ENCODE measurements at regions not wholly inside any gene's neighbourhood (a gene's known extent, or its start where the extent isn't known, plus 50 kb on each side); places are given as distances from the start of the nearest gene placed in this dataset.
"Not testable (repeated sequence)": the region's sequence is repeated elsewhere in the genome, so short reads cannot be mapped to it uniquely, and the experiment has no call there.

DNA sequence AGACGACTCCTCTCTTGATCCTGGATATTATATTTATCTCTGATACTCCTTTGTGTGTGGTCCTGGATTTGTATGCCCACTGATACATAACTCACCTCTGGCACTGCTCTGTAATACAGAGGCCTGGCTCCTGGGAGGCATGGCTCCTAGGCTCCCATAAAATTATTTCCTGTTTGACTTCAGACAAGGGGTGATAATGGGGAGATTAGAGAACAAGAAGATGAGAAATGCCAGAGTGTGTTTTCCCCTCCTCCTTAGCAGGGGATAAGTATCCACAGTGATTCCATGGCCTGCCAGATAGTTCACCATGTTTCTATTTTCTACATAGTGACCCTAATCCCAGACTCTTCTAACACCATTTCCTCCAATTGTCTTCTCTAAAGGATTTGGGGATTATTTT, 165.7 kb upstream of the PLSCR5 start:
- DNase-seq (ENCODE audit: low read depth, low spot score): no peak

GRCh38 chr3:146770301-146770700, 165.2 kb upstream of the PLSCR5 start:
- no peak for DNase-seq (ENCODE audit: low read depth, low spot score)

- no peak for DNase-seq (ENCODE audit: low read depth, low spot score)
Measured at GRCh38 chr3:146757759-146758158, 152.6 kb upstream of the PLSCR5 start.

DNA sequence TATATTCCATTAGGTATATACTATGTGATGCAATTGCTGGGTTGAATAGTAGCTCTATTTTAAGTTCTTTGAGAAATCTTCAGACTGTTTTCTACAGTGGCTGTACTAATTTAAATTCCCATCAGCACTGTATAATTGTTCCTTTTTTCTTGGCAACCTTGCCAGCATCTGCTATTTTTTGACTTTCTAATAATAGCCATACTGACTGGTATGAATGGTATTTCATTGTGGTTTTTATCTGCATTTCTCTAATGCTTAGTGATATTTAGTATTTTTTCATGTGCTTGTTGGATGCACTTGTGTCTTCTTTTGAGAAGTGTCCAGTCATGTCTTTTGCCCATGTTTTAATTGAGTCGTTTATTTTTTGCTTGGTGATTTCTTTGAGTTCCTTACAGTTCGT, 145.1 kb upstream of the PLSCR5 start:
- no peak for DNase-seq (ENCODE audit: low read depth, low spot score)

GRCh38 chr3:146747928-146748327, 142.8 kb upstream of the PLSCR5 start:
- no peak for DNase-seq (ENCODE audit: low read depth, low spot score)

- no peak for DNase-seq (ENCODE audit: low read depth, low spot score)
Measured at GRCh38 chr3:146747051-146747450, 141.9 kb upstream of the PLSCR5 start.

GRCh38 chr3:146746190-146746589, 141.0 kb upstream of the PLSCR5 start:
- no peak for DNase-seq (ENCODE audit: low read depth, low spot score)

DNA sequence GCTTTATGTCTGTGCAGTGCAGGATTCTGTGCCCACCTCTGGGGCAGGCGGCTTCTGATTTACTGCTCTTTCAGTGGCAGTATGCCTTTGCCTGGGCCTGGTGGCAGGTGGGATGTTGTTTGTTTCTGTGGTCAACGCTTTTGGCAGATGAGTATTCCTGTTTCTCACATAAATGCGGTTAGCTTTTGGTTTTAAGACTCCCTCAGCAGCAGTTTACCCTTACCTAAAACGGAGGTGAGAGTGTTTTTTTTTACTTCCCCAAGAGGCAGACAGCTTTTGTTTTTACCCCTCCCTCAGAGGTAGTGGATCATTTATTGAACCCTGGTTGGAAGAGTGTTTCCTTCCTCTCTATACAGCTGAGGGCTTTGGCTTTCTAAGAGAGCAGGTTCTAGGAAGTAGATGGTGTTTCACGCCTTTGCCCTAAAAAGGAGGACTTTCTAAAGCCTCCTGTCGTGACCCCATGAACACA, 134.1 kb upstream of the PLSCR5 start:
- no peak for DNase-seq (ENCODE audit: low read depth, low spot score)

GRCh38 chr3:146732325-146732724, 127.2 kb upstream of the PLSCR5 start:
- no peak for DNase-seq (ENCODE audit: low read depth, low spot score)

- no peak for DNase-seq (ENCODE audit: low read depth, low spot score)
Measured at GRCh38 chr3:146715170-146715569, 110.0 kb upstream of the PLSCR5 start.

- no peak for DNase-seq (ENCODE audit: low read depth, low spot score)
Measured at GRCh38 chr3:146712806-146713205, 107.7 kb upstream of the PLSCR5 start.

GRCh38 chr3:146709969-146710368, 104.8 kb upstream of the PLSCR5 start:
- no peak for DNase-seq (ENCODE audit: low read depth, low spot score)

DNA sequence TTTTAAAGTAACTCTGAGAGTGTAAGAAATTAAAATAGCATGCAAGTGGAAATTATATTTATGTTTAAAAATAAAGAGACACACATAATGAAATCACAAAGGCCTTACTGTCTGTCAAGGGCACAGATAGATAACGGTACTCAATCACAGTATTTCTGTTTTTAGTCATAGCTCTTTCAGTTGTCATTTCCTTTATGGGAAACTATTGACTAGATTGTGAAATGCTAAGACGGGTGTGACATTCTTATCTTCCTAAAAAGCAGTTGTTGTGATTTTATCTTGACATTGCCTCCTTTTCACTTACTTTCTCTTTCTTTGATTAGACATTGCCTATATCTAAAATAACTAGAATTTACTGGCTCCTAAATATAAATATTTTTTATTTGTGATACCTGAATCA, 100.1 kb upstream of the PLSCR5 start:
- no peak for DNase-seq (ENCODE audit: low read depth, low spot score)

- DNase-seq (ENCODE audit: low read depth, low spot score): no peak
Measured at GRCh38 chr3:146702237-146702636, 97.1 kb upstream of the PLSCR5 start.

GRCh38 chr3:146701246-146701645, 96.1 kb upstream of the PLSCR5 start:
- no peak for DNase-seq (ENCODE audit: low read depth, low spot score)

GRCh38 chr3:146700025-146700424, 94.9 kb upstream of the PLSCR5 start:
- DNase-seq (ENCODE audit: low read depth, low spot score): not testable (repeated sequence)

DNA sequence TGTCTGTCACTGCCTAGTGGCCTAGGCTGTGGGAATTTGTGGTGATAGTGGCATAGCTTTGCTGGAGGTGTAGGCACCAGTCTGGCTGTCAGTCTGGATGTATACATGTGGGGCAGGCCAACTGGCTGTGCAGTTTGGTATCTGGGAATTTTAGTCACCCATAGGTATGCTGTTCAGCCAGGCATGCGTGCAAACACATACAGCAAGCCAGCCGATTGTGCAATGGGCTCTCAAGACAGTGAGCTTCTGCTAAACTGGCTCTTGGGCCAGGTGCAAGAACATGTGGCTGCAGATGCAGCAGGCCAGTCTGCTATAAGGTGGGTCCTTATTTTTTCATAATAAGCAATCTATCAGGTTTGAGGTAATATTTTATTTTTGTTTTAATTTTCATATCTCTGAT, 87.1 kb upstream of the PLSCR5 start:
- no peak for DNase-seq (ENCODE audit: low read depth, low spot score)

DNA sequence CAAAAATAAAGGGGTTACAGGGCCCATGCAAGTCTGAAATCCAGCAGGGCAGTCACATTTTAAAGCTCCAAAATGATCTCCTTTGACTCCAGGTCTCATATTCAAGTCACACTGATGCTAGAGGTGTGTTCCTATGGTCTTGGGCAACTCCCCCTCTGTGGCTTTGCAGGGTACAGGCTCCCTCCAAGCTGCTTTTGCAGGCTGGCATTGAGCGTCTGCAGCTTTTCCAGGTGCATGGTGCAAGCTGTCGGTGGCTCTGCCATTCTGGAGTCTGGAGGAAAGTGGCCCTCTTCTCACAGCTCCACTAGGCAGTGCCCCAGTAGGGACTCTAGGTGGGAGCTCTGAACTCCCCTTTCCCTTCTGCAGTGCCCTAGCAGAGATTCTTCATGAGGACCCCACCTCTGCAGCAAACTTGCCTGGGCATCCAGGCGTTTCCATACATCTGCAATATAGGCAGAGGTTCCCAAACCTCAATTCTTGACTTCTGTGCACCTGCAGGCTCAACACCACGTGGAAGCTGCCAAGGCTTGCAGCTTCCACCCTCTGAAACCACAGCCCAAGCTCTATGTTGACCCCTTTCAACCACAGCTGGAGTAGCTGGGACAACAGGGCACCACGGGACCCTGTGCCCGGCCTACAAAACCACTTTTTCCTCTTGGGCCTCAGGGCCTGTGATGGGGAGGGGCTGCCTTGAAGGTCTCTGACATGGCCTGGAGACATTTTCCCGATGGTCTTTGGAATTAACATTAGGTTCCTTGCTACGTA, 80.1 kb upstream of the PLSCR5 start:
- no peak for DNase-seq (ENCODE audit: low read depth, low spot score)

GRCh38 chr3:146682171-146682570, 77.0 kb upstream of the PLSCR5 start:
- DNase-seq (ENCODE audit: low read depth, low spot score): no peak

DNA sequence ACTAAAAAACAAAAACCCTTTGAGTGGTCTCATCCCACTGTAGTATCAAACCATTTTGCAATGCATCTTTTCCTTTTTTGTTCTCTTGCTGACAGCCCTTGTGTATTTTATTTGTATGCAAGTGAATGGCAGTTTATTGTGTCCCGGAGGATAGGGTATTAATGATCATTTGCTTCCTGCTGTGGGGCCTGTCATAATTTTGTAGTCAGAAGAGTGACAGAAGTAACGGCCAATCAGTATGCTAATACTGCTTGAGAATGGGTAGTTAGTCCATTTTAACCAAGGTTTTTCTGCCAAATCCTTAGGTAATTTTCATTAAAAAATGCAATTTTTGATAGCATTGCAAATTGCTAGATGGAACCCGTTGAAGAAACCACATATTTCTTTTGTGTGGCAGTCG, 75.5 kb upstream of the PLSCR5 start:
- no peak for DNase-seq (ENCODE audit: low read depth, low spot score)

DNA sequence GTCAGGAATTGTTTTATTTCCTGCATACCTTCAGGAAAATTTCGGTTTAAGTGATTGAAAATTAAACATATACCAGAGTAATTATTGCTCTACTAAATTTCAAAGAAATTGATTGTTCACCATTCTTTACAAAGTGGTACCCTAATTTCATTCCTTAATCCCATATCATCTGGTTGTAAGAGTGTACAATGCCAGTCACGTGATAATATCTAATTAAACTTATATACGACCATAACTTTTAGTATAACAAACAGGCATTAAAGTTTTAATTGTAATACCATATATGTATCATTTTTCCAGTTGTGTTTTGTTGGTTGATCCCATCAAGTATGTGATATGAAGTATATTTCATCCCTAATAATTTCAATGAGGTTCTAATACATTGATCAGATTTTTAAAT, 74.8 kb upstream of the PLSCR5 start:
- no peak for DNase-seq (ENCODE audit: low read depth, low spot score)

- no peak for DNase-seq (ENCODE audit: low read depth, low spot score)
Measured at GRCh38 chr3:146679191-146679590, 74.0 kb upstream of the PLSCR5 start.

- DNase-seq (ENCODE audit: low read depth, low spot score): no peak
Measured at GRCh38 chr3:146672941-146673340, 67.8 kb upstream of the PLSCR5 start.

DNA sequence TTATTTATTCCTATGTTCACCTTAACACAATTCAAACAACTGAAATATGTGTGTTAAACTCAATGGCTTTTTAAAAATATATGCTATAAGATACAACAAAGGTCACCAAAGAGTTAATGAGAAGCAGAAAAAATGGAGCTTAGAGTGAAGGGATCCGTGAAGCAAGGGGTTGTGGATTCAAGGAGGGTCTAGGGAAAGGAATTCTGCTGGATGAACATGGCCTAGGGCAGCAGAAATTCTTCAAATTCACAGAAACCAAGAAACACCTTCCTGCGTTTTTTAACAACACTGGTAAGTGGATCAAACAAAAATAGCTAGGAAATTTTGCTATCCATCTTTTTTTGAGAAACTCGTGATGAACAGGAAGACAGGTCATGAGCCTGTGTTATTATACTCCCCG, 59.3 kb upstream of the PLSCR5 start:
- DNase-seq (ENCODE audit: low read depth, low spot score): no peak

Measured in iPS DF 19.7 (cell line).